Activated naive CD8-positive, alpha-beta T cell treated with anti-CD3 and anti-CD28 coated beads for 36 hours (primary cell): ENCODE measurements at regions not wholly inside any gene's neighbourhood (a gene's known extent, or its start where the extent isn't known, plus 50 kb on each side); places are given as distances from the start of the nearest gene placed in this dataset.
"Not testable (repeated sequence)": the region's sequence is repeated elsewhere in the genome, so short reads cannot be mapped to it uniquely, and the experiment has no call there.

Experiments
- DNase-seq: peaks from one replicate; pipeline ENCODE4 v3.0.0; 2021
- H3K27ac Mint-ChIP-seq: one replicate; pipeline ENCODE4 v1.8.0; 2022; ENCODE audit warnings: mild to moderate bottlenecking, moderate library complexity, mixed read lengths
- H3K27me3 Mint-ChIP-seq: one replicate; pipeline ENCODE4 v1.8.0; 2022; ENCODE audit warnings: mild to moderate bottlenecking, mixed read lengths
- H3K36me3 Mint-ChIP-seq: one replicate; pipeline ENCODE4 v1.8.0; 2021; ENCODE audit warnings: mild to moderate bottlenecking, mixed read lengths
- H3K4me1 Mint-ChIP-seq: one replicate; pipeline ENCODE4 v1.8.0; 2021; ENCODE audit warnings: mixed read lengths
- H3K4me3 Mint-ChIP-seq: one replicate; pipeline ENCODE4 v1.8.0; 2022; ENCODE audit warnings: mild to moderate bottlenecking, moderate library complexity, mixed read lengths
- H3K9me3 Mint-ChIP-seq: one replicate; pipeline ENCODE4 v1.8.0; 2022; ENCODE audit warnings: mixed read lengths

DNA sequence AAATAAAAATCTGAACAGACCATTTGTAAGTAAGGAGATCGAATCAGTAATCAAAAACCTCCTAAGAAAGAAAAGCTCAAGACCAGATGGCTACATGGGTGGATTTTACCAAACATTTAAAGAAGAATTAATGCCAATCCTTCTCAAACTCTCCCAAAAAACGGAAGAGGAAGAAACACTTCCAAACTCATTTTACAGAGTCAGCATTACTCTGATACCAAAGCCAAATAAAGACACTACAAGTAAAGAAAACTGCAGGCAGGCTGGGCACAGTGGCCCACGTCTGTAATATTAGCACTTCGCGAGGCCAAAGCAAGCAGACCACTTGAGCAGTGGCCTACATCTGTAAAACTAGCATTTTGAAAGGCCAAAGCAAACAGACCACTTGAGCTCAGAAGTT is 159.8 kb downstream of the DPY19L2 start:
- Mint-ChIP-seq H3K4me3 (no peak overlapping the region), H3K4me1 (no peaks in the 10 kb centered on the region), H3K9me3 (peaks cover 7% of the 10 kb centered on the region), H3K36me3 (no peaks in the 10 kb centered on the region), H3K27me3 (no peaks in the 10 kb centered on the region), H3K27ac (no peak overlapping the region)
- no peak for DNase-seq

DNA sequence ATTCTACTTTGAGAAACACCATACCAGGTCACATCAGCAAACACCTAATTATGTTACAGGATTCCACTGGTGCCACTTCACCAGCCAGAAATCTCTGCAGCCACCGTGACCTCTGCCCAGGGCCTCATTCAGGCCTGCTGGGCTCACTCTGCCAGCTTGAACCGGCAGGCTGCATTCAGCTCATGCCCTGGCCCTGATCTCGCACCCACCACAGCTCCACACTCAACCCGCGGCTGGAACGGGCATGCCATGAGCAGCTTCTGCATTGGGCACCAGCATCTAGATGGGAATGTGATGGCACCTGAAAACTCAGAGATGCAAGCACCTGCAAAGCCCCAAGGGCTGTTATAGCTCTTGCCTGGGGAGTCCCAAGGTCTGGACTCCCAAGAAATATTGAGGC is 168.7 kb downstream of the DPY19L2 start:
- DNase-seq, result no peak
- Mint-ChIP-seq H3K4me3 (no peak overlapping the region), H3K36me3 (no peaks in the 10 kb centered on the region), H3K27ac (no peak overlapping the region), H3K27me3 (peaks cover 3% of the 10 kb centered on the region), H3K9me3 (peaks cover 5% of the 10 kb centered on the region), H3K4me1 (no peaks in the 10 kb centered on the region)

DNA sequence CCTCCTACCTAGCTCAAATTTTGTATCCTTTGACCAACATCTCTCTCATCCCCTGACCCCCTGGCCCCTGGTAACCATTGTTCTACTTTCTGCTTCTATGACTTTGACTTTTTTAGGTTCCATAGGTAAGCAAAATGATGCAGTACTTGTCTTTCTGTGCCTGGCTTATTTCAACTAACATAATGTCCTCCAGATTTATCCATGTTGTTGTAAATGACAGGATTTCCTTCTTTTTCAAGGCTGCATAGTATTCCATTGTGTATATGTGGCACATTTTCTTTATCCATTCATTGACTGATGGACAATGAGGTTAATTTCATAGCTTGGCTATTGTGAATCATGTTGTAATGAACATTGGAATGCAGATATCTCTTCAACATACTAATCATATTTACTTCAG is 170.1 kb downstream of the DPY19L2 start:
- no peak for DNase-seq
- H3K36me3 Mint-ChIP-seq, result no peaks in the 10 kb centered on the region
- peaks cover 4% of the 10 kb centered on the region for H3K9me3 Mint-ChIP-seq
- peaks cover 3% of the 10 kb centered on the region for H3K27me3 Mint-ChIP-seq
- no peak overlapping the region for H3K27ac Mint-ChIP-seq
- no peak overlapping the region for H3K4me3 Mint-ChIP-seq
- H3K4me1 Mint-ChIP-seq, result no peaks in the 10 kb centered on the region

DNA sequence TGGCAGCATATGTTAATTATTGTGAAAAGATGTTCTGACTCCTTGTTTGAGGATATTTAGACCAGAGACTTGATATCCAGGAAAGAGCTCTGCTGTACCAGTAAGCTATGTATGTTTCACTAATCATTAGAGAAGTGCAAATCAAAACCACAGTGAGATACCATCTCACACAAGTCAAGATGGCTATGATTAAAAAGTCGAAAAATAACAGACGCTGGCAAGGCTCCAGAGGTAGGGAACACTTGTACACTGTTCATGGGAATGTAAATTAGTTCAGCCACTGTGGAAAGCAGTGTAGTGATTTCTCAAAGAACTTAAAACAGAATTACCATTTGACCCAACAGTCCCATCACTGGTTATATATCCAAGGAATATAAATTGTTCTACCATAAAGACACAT is 171.6 kb downstream of the DPY19L2 start:
- H3K4me3 Mint-ChIP-seq, result no peak overlapping the region
- H3K9me3 Mint-ChIP-seq, result peaks cover 4% of the 10 kb centered on the region
- no peak overlapping the region for H3K27ac Mint-ChIP-seq
- no peaks in the 10 kb centered on the region for H3K36me3 Mint-ChIP-seq
- DNase-seq, result no peak
- peaks cover 3% of the 10 kb centered on the region for H3K27me3 Mint-ChIP-seq
- H3K4me1 Mint-ChIP-seq, result no peaks in the 10 kb centered on the region

DNA sequence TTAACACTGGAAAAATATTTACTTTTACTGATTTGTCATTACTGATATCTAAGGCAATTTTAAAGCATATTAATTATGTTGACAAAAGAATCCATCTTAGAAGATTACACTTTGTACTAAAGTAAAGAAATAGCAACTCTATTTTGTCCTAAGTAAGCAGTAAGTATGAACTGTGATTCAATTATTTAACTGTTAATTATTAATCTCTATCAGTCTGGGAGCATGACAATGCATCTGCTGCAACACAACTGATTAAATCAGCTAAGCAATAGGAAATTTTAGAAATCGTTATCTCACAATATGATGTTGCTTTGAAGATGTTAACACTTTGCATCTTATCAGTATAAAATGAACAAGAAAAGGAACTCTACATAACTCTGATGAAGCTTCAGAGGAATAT is 172.3 kb downstream of the DPY19L2 start:
- Mint-ChIP-seq H3K27me3 (peaks cover 3% of the 10 kb centered on the region), H3K4me1 (no peaks in the 10 kb centered on the region), H3K9me3 (peaks cover 4% of the 10 kb centered on the region), H3K4me3 (no peak overlapping the region), H3K36me3 (no peaks in the 10 kb centered on the region), H3K27ac (no peak overlapping the region)
- no peak for DNase-seq

DNA sequence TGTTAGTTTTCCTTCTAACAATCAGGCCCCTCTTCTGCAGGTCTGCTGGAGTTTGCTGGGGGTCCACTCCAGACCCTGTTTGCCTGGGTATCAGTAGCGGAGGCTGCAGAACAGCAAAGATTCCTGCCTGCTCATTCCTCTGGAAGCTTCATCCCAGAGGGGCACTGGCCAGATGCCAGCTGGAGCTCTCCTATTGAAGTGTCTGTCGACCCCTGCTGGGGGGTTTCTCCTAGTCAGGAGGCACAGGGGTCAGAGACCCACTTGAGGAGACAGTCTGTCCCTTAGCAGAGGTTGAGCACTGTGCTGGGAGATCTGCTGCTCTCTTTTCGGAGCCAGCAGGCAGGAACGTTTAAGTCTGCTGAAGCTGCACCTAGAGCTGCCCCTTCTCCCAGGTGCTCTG is 174.9 kb downstream of the DPY19L2 start:
- not testable (repeated sequence) for H3K27ac Mint-ChIP-seq, H3K27me3 Mint-ChIP-seq, H3K4me1 Mint-ChIP-seq, DNase-seq, H3K4me3 Mint-ChIP-seq, H3K36me3 Mint-ChIP-seq, H3K9me3 Mint-ChIP-seq

DNA sequence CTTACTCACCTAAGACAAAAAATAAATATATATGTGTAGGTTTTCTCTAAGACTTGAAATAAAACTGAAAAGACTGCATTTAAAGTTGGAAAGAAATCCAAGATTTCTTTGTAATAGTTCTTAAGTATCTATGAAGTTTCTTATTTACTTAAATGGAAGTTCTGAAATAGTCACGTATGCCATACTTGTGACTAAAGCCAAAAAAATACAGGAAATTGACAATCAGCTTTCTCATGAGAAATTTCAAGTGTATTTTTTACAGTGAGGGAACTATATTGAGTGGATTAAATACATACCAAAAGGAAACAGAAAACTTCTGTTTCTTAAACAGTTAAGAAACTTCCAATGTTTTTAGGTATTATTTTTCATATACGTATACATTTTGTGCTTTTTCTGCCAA is 188.1 kb downstream of the DPY19L2 start:
- H3K4me1 Mint-ChIP-seq, result no peaks in the 10 kb centered on the region
- no peaks in the 10 kb centered on the region for H3K36me3 Mint-ChIP-seq
- no peaks in the 10 kb centered on the region for H3K9me3 Mint-ChIP-seq
- DNase-seq, result no peak
- H3K4me3 Mint-ChIP-seq, result no peak overlapping the region
- no peaks in the 10 kb centered on the region for H3K27me3 Mint-ChIP-seq
- H3K27ac Mint-ChIP-seq, result no peak overlapping the region

DNA sequence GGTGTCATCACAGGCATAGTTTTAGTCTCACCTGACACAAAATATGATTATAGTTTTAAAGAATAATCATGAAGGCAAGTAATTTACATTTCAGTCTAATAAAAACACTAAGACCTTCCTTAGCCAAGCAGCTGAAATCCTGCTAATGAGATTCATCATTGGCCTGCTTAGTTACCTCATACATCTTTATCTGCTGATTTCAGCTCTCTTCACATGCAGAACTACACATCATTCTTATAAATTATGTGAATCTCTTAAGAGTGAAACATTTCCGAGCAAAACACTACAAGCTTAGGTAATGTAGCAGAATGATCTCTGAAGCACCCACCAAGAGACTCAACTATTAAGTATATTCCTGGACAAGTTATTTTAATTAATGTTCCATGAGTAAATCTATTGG is 198.1 kb downstream of the DPY19L2 start:
- no peak for DNase-seq
- no peaks in the 10 kb centered on the region for H3K36me3 Mint-ChIP-seq
- no peak overlapping the region for H3K27ac Mint-ChIP-seq
- H3K4me1 Mint-ChIP-seq, result no peaks in the 10 kb centered on the region
- H3K27me3 Mint-ChIP-seq, result no peaks in the 10 kb centered on the region
- no peaks in the 10 kb centered on the region for H3K9me3 Mint-ChIP-seq
- no peak overlapping the region for H3K4me3 Mint-ChIP-seq

DNA sequence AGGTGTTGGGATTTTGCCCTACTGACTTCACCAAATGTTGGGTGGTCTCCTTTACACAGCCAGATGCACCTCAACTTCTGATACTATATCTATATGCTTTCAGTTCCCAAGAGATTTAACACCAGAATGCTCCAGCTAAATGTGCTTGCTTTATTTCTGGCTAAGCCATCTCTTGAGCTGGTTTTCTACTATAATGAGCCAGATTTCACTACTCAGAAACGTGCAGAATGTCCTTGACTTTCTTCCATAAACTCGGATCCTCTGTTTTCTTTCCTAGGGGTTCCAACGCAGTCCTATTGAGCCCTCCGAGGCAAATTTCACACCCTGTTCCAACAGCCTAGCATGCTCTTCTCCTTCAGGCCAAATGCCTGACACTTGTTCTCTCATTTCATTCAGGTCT is 200.3 kb downstream of the DPY19L2 start:
- Mint-ChIP-seq H3K36me3 (no peaks in the 10 kb centered on the region), H3K4me3 (no peak overlapping the region), H3K27ac (no peak overlapping the region), H3K4me1 (no peaks in the 10 kb centered on the region), H3K27me3 (no peaks in the 10 kb centered on the region), H3K9me3 (no peaks in the 10 kb centered on the region)
- DNase-seq, result no peak

DNA sequence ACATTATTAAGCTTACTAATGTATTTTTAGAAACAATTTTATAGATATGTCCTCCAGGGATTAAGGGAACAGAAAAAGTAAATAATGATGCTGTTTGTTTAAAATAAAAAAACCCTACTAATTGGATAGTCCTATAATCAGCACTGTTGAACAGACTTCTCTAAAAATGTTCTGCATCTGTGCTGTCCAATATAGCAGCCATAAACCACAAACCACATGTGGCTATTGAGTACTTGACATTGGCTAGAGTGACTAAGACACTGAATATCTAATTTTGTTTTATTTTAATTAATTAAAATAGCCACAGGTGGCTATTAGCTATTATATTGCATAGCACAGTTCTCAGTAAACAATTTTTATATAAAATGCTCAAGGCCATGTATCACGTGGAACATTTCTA is 210.4 kb downstream of the DPY19L2 start:
- no peak overlapping the region for H3K27ac Mint-ChIP-seq
- no peaks in the 10 kb centered on the region for H3K4me1 Mint-ChIP-seq
- DNase-seq, result no peak
- no peak overlapping the region for H3K4me3 Mint-ChIP-seq
- H3K36me3 Mint-ChIP-seq, result no peaks in the 10 kb centered on the region
- H3K27me3 Mint-ChIP-seq, result no peaks in the 10 kb centered on the region
- peaks cover 2% of the 10 kb centered on the region for H3K9me3 Mint-ChIP-seq

DNA sequence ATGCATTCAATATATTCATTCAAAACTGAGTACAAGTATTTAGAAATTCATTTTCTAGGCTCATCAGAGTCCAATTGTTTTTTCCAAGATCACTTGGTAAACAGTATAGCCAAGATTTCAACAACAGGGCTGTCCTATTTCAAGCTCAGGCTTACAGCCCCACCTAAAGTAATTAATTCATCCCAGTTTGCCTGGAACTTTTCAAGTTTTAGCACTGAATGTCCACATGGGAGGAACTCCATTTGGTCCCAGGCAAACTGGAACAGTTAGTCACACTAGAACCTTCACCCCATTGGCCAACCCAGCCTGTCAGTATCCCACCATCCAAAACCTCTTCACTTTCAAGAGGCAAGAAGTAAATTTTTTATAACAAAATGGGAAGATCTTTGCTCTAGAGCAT is 210.9 kb downstream of the DPY19L2 start:
- Mint-ChIP-seq H3K9me3 (peaks cover 2% of the 10 kb centered on the region), H3K27me3 (no peaks in the 10 kb centered on the region), H3K36me3 (no peaks in the 10 kb centered on the region), H3K4me3 (no peak overlapping the region), H3K4me1 (no peaks in the 10 kb centered on the region), H3K27ac (no peak overlapping the region)
- DNase-seq, result no peak

DNA sequence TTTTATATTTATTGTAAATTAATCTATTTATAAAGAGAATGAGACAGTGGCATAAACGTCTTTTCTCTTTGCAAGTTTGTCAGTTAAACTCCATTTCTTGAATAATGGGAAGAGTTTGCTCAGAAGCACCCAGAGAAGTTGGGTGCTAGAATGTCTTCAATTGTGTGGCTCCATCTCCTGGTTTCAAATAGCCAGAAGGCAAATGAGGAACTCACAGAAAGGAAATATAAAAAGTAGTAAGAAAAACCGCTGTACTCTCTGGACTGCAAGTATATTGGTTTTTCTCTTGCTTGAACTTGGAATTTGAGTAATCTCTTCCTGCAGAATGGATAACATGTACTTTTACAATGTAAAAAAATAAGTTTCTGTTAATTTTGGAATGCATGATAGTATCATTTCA is 217.5 kb downstream of the DPY19L2 start:
- Mint-ChIP-seq H3K4me1 (no peaks in the 10 kb centered on the region), H3K27me3 (no peaks in the 10 kb centered on the region), H3K36me3 (no peaks in the 10 kb centered on the region)

DNA sequence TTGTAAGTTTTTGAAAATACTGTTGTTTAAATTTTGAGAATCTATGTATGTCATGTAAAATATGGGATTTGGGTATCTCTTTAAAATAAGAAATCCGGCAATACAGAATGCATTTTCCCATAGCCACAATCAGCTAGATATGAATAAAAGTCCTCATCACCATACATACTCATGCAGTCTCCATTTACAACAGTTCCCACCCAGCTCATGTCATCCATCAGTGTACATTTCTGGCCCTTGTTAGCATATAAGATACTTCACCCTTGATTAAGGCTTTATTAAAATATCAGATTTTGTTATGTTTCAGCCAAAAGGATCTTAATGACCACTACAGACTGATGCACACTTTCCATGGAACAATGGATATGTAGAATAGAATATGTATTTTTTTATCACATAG is 218.0 kb downstream of the DPY19L2 start:
- Mint-ChIP-seq H3K4me3 (no peak overlapping the region), H3K4me1 (no peaks in the 10 kb centered on the region), H3K9me3 (no peaks in the 10 kb centered on the region), H3K27me3 (no peaks in the 10 kb centered on the region), H3K27ac (no peak overlapping the region), H3K36me3 (no peaks in the 10 kb centered on the region)
- no peak for DNase-seq

More for the DNA sequence above, 217.5 kb downstream of the DPY19L2 start:
- no peak for DNase-seq
- no peak overlapping the region for H3K4me3 Mint-ChIP-seq
- no peak overlapping the region for H3K27ac Mint-ChIP-seq
- H3K9me3 Mint-ChIP-seq, result no peaks in the 10 kb centered on the region

DNA sequence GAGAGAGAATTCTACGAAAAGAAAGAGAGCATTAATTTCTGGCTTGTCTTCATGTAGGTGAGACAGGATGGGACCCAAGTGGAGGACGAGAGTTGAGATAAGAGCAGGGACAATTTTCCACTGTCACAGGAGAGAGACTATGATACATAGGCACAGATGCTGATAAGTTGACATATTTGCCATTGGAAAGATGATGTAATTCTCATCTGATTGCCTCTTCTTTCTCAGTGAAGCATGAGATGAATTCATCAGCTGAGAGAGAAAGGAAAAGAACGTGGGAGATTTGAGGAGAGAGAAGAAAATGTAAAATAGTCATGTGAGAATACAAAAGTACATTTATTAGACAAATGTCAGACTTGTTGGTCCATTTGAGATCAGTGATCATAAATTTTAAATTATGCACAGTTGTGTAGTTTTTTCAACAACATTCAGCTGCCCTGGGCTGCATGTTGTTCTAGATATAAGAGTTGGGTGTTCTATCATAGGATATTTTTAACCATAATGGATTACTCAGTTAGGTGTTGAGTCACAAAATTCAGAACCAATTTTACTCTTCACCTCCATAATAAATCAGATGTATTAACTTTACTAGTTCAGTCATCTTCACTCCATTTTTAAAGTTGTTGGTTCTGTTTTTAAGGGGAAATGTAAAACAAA is 222.9 kb downstream of the DPY19L2 start:
- Mint-ChIP-seq H3K4me3 (no peak overlapping the region), H3K27me3 (no peaks in the 10 kb centered on the region), H3K9me3 (no peaks in the 10 kb centered on the region), H3K36me3 (no peaks in the 10 kb centered on the region), H3K27ac (no peak overlapping the region), H3K4me1 (no peaks in the 10 kb centered on the region)
- no peak for DNase-seq

DNA sequence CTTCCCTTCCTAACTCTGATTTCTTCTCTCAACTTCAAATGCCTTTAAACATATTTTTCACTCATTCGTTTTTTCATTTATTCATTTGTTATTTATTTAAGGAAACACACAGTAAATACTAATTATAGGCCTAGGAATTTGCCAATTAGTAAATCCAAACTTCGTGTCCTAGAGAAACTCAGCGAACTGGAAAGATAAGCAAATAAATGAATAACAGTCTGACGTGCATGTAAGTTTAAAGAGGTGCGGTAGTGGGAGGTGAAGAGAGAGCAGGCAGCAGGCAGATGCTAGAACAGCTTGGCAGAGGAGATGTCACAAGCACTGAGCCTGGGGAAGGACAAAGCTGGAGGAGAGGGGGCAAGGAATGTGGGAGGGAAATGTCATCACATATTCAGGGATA is 228.2 kb downstream of the DPY19L2 start:
- Mint-ChIP-seq H3K4me1 (no peaks in the 10 kb centered on the region), H3K36me3 (no peaks in the 10 kb centered on the region), H3K27ac (no peak overlapping the region), H3K4me3 (no peak overlapping the region), H3K9me3 (no peaks in the 10 kb centered on the region), H3K27me3 (no peaks in the 10 kb centered on the region)
- no peak for DNase-seq

DNA sequence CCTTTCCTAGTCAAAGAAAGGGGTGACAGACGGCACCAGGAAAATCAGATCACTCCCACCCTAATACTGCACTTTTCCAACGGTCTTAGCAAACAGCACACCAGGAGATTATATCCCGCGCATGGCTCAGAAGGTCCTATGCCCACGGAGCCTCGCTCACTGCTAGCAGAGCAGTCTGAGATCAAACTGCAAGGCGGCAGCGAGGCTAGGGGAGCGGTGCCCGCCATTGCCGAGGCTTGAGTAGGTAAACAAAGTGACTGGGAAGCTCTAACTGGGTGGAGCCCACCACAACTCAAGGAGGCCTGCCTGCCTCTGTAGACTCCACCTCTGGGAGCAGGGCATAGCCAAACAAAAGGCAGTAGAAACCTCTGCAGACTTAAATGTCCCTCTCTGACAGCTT is 233.9 kb downstream of the DPY19L2 start:
- H3K27ac Mint-ChIP-seq, H3K27me3 Mint-ChIP-seq, H3K4me3 Mint-ChIP-seq, H3K36me3 Mint-ChIP-seq, H3K9me3 Mint-ChIP-seq, DNase-seq, H3K4me1 Mint-ChIP-seq: not testable (repeated sequence)

DNA sequence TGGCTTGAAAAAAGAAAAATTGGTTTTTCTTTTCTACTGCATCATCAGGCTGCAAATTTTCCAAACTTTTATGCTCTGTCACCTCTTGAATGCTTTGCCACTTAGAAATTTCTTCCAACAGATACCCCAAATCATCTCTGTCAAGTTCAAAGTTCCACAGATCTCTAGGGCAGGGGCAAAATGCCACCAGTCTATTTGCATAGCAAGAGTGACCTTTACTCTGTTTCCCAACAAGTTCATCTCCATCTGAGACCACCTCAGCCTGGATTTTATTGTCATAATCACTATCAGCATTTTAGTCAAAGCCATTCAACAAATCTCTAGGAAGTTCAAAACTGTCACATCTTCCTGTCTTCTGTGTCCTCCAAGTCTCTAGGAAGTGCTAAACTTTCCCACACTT is 240.3 kb downstream of the DPY19L2 start:
- H3K27me3 Mint-ChIP-seq, H3K9me3 Mint-ChIP-seq, H3K36me3 Mint-ChIP-seq, DNase-seq, H3K27ac Mint-ChIP-seq, H3K4me1 Mint-ChIP-seq, H3K4me3 Mint-ChIP-seq: not testable (repeated sequence)
